Testis (tissue), 2 donors: ENCODE measurements at regions not wholly inside any gene's neighbourhood (a gene's known extent, or its start where the extent isn't known, plus 50 kb on each side); places are given as distances from the start of the nearest gene placed in this dataset.

ENCODE experiments used
- DNase-seq: peaks from one replicate; pipeline ENCODE4 v3.0.0-alpha.2; 2019
- H3K27ac ChIP-seq, 2 donors: fragments of 200-600 bp; sonication (generic); one replicate each; pipeline ENCODE4 v1.5.1; 2019
- H3K27me3 ChIP-seq: fragments of 200-600 bp; sonication (generic); one replicate; pipeline ENCODE4 v1.5.1; 2019
- H3K36me3 ChIP-seq: fragments of 200-600 bp; sonication (generic); one replicate; pipeline ENCODE4 v1.5.1; 2017; ENCODE audit warnings: low read depth; ENCODE audit errors: missing control alignments
- H3K4me1 ChIP-seq: fragments of 200-600 bp; sonication (generic); one replicate; pipeline ENCODE4 v1.5.1; 2019
- H3K4me3 ChIP-seq, 2 donors: fragments of 200-600 bp; sonication (generic); one replicate each; pipeline ENCODE4 v1.5.1; 2017 to 2019
- H3K9me3 ChIP-seq: fragments of 200-600 bp; sonication (generic); one replicate; pipeline ENCODE4 v1.5.1; 2017
- CTCF ChIP-seq, 3 experiments: fragments of 450-650 bp in 2 of 3; fragments of 200-600 bp in 1 of 3; sonication (generic) in 1 of 3; IDR thresholded peaks; one replicate each; pipeline ENCODE4 v1.5.1; 2016 to 2019; ENCODE audit warnings: antibody characterized with exemption in 3 of 3, mild to moderate bottlenecking in 2 of 3, moderate library complexity in 1 of 3
- POLR2A ChIP-seq: fragments of 450-650 bp; IDR thresholded peaks from one replicate; pipeline ENCODE4 v1.6.1; 2017; ENCODE audit warnings: antibody characterized with exemption, mild to moderate bottlenecking, moderate library complexity
- WGBS, 2 donors: methylation state at CpG; one replicate each; pipeline ENCODE4 v1.1.5; 2018; 5-methylcytosine and 5-hydroxymethylcytosine counted together
- intact Hi-C: fragments of 100-400 bp; cut with DNase I; formaldehyde crosslinking; loops from one replicate; pipeline ENCODE4 v1.15.1; 2023; ENCODE audit warnings: low total_unique reads

DNA sequence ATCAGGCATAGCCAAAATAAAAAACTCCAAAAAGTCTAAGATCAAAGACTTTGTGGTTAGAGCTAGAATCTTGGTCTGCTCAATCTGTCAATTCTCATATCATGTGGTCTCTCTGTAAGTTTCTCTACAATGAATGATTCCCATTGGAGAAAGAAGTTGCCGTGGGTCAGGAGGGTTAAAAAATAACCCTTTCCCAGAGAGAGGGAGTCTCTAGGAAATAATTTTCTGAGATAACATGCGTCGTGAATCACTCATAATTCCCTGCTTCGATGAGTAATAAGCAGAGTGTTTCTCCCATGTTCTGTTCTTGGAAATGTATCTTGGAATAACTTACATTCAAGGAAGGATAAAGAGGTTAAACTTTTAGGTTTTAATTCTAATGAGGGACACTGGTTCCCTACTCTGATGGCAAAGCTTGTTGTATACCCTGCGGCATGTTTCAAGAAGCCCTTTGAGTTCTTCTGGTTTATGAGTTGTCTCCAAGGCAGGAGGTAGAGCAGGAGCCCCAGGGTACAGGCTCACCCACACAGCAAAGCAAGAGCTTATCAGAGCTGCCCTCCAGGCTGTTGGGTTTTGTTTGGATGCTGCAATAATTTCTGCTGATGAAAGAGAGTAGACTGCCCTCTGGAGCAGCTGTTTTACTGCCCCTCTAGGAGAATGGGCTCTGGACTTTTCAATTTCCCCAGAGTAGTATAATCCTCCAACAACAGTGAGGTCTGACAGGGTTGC, 599.1 kb downstream of the QKI start:
- Histone ChIP-seq H3K27ac (no peak overlapping the region), H3K4me1 (no peaks in the 10 kb centered on the region), H3K4me3 (no peak overlapping the region), H3K36me3 (no peaks in the 10 kb centered on the region), H3K9me3 (no peaks in the 10 kb centered on the region), H3K27me3 (no peaks in the 10 kb centered on the region)
- 61% methylated on average over 5 of the region's 5 CpGs for WGBS, 2 donors
- no peak for DNase-seq
- intact Hi-C loops = no loop called here
- no peak for TF ChIP-seq CTCF (IDR thresholded peaks at IDR 0.05)
- no peak for TF ChIP-seq POLR2A

DNA sequence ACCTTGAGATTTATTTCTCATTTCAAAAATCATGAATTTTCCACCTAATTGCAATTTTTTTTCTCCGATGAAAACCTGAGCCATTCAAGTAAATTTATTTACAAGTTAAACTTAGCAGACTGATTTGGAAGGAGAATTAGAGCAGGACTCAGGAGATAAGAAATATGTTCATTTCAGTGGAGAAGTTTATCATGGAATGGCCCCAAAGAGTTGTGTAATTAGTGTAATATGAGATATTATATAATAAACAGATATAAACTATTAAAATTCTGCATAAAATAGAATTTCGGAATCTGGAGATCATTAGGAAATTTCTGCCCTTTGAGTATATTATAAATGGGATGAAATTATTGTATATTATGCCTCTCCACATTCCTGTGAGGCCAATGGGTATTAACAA, 596.8 kb downstream of the QKI start:
- Histone ChIP-seq H3K4me3 (no peak overlapping the region), H3K9me3 (no peaks in the 10 kb centered on the region), H3K36me3 (no peaks in the 10 kb centered on the region), H3K27ac (no peak overlapping the region), H3K27me3 (no peaks in the 10 kb centered on the region), H3K4me1 (no peaks in the 10 kb centered on the region)
- no peak for DNase-seq
- TF ChIP-seq POLR2A (no peak), CTCF (IDR thresholded peaks at IDR 0.05) (no peak)
- 83 to 90% methylated on average over 2 of the region's 2 CpGs for WGBS, 2 donors
- intact Hi-C loops = no loop called here

- TF ChIP-seq POLR2A (no peak), CTCF (IDR thresholded peaks at IDR 0.05) (no peak)
- whole genome bisulfite sequencing, 2 donors = 41 to 59% methylated on average over 6 of the region's 6 CpGs
- intact Hi-C loops = no loop called here
- H3K27ac ChIP-seq = no peak overlapping the region
- no peaks in the 10 kb centered on the region for H3K9me3 ChIP-seq
- peak; percentile 36 for DNase-seq
- no peak overlapping the region for H3K4me3 ChIP-seq
- no peaks in the 10 kb centered on the region for H3K36me3 ChIP-seq
- no peaks in the 10 kb centered on the region for H3K27me3 ChIP-seq
- no peaks in the 10 kb centered on the region for H3K4me1 ChIP-seq
These were observed 596.1 kb downstream of the QKI start for GRCh38 chr6:164010441-164011103.

GRCh38 chr6:164008902-164009301, 594.4 kb downstream of the QKI start:
- 78 to 93% methylated on average over 4 of the region's 4 CpGs for WGBS, 2 donors
- Histone ChIP-seq H3K36me3 (no peaks in the 10 kb centered on the region), H3K27ac (no peak overlapping the region), H3K4me1 (no peaks in the 10 kb centered on the region), H3K27me3 (no peaks in the 10 kb centered on the region), H3K4me3 (no peak overlapping the region), H3K9me3 (no peaks in the 10 kb centered on the region)
- TF ChIP-seq POLR2A = no peak
- no peak for TF ChIP-seq CTCF (IDR thresholded peaks at IDR 0.05)
- no peak for DNase-seq
- intact Hi-C loops = no loop called here

DNA sequence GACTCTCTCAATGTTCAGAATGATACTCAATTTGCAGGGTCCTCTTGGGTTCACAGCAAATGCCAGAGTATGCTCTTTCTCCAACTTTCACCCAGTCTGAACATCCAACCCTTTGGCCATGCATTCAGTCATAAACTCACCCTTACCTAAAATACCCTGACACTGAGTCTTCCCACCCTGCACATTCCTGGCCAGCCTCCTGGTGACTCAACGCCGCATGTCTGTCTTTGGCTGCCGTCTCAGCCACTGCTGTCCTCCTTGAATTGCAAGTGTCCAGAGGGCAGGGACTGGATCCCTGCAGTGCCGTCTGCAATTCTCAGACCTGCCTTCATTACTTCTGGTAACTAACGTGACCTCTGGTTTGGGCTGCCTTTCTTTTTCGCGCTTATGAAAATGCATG, 593.4 kb downstream of the QKI start:
- no peaks in the 10 kb centered on the region for H3K4me1 ChIP-seq

More for the DNA sequence above, 593.4 kb downstream of the QKI start:
- TF ChIP-seq CTCF (IDR thresholded peaks at IDR 0.05) = no peak
- TF ChIP-seq POLR2A = no peak
- WGBS, 2 donors = 81 to 87% methylated on average over 7 of the region's 7 CpGs
- Histone ChIP-seq H3K36me3 (no peaks in the 10 kb centered on the region), H3K9me3 (no peaks in the 10 kb centered on the region), H3K27ac (no peak overlapping the region), H3K27me3 (no peaks in the 10 kb centered on the region), H3K4me3 (no peak overlapping the region)
- intact Hi-C loops = no loop called here
- DNase-seq = no peak
